ES-I3 (cell line): ENCODE measurements at regions not wholly inside any gene's neighbourhood (a gene's known extent, or its start where the extent isn't known, plus 50 kb on each side); places are given as distances from the start of the nearest gene placed in this dataset.

Experiments
- H3K36me3 ChIP-seq: 2 replicates; pipeline ENCODE4 v1.6.1; 2013; ENCODE audit warnings: mild to moderate bottlenecking, low read length, control low read depth, moderate library complexity; ENCODE audit not compliant: insufficient read depth
- H3K4me1 ChIP-seq: 2 replicates; pipeline ENCODE4 v1.6.1; 2013; ENCODE audit warnings: mild to moderate bottlenecking, control low read depth, low read length; ENCODE audit not compliant: insufficient read depth
- H3K9ac ChIP-seq: 2 replicates; pipeline ENCODE4 v1.6.1; 2013; ENCODE audit warnings: low read depth, mild to moderate bottlenecking, low read length, moderate library complexity
- H3K9me3 ChIP-seq: 2 replicates; pipeline ENCODE4 v1.6.1; 2013; ENCODE audit warnings: mild to moderate bottlenecking, low read length, moderate library complexity; ENCODE audit not compliant: control insufficient read depth, insufficient read depth

DNA sequence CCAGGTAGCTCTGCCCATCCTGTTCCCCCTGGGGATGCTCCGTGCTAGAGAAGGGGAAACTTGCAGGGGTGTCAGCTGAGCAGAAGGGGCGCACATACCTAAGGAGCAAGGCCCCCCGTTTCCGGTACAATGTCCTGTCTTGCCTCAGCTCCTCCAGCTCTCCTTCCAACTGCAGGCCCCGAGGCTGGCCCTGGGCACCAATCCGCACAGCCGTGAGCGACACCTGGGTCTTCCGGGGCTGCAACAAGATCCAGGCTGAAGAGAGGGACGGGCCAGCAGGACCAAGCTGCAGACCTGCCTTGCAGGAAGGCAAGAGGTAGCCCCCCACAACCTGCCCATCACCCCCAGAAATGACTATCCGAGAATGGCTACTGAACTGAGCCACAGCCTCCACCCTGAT lies 102.6 kb downstream of the RMI2 start:
- Histone ChIP-seq H3K36me3 (peaks cover 4% of the 10 kb centered on the region), H3K4me1 (no peaks in the 10 kb centered on the region), H3K9me3 (no peaks in the 10 kb centered on the region), H3K9ac (no peak overlapping the region)

DNA sequence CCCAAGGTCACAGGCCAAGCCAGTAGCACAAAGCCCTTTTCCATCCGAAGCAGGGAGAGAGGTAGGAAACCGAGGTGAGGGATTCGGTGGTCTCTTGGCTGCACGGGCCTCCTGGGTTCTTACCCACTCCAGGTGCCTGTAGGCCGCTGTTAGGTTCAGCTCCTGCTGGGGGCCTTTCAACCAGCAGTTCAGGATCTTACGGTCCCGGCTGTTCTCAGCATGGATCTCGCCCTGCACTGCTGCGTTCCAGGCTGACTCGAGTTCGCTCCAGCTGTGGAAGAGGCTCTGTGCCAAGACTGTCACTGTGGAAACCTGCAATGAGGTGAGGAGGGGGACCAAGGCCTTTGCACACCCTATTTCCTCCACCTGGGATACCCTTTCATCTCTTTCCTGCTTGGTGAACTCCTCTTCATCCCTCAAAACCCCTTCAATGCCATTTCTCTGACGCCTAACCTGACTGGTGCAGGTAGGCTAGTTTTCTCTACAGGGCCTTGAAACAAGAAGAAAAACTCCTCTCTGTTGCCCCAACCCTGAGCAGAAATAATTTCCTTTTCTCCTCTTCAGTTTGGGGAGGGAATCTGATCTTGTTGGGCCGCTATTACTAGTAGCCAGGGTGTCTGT lies 103.6 kb downstream of the RMI2 start:
- H3K9ac ChIP-seq: no peak overlapping the region
- no peaks in the 10 kb centered on the region for H3K4me1 ChIP-seq
- peaks cover 4% of the 10 kb centered on the region for H3K36me3 ChIP-seq
- no peaks in the 10 kb centered on the region for H3K9me3 ChIP-seq

DNA sequence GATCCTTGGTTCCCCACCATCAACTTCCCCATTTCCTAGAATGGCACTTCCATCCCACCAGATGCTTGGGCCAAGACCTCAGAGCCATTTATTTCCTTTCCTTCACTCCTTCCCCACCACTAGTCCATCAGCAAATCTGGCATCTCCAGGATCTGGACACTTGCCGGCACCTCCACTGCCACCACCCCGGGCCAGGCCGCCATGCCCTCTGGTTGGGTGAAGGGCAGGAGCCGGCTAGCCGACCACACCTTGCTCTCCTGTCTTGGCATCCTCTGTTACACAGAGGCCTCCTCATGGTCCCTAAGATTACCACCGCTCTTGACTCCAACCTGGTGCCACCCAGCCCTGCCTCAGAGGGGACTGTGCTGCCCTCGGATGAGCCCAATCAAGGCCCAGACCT lies 104.5 kb downstream of the RMI2 start:
- Histone ChIP-seq H3K9ac (no peak overlapping the region), H3K36me3 (peaks cover 4% of the 10 kb centered on the region), H3K4me1 (no peaks in the 10 kb centered on the region), H3K9me3 (no peaks in the 10 kb centered on the region)

DNA sequence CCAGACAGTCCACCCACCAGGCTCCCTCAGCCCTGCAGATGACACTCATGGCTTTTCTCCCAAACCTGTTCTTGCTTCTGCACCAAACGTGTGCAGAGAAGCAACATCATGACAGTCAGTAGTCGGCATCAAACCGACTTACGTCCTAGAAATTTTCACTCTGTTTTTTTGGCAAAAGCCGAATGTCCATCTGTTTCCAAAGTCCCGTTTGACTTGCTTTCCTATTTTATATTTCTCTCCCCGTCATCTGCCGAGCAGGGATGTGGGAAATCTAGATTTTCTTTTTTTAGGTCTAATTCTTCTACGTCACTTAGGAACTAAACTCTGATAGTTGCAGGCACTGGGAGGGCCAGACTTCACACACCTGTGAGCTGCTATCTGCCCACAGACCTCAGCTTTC lies 104.9 kb downstream of the RMI2 start:
- peaks cover 4% of the 10 kb centered on the region for H3K36me3 ChIP-seq
- H3K4me1 ChIP-seq: no peaks in the 10 kb centered on the region
- H3K9ac ChIP-seq: no peak overlapping the region
- H3K9me3 ChIP-seq: no peaks in the 10 kb centered on the region

DNA sequence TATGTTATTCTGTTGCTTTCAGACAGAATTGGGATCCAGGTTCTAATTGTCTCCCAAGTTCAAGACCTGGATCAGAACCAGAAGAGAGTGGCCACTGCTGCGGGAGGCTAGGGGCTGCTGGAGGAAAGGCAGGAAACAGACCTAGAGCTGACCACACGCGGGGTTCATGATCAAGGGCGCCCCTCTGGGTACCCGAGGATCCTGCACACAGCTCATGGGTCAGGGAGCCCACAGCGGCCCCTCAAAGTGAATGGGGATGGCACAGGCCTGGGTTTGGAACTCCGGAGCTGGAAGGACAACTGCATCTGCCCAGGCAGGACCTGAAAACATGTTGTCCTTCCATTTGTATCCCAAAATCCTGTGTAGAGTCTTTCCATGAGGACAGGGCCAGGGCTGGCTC lies 107.0 kb downstream of the RMI2 start:
- Histone ChIP-seq H3K36me3 (peaks cover 4% of the 10 kb centered on the region), H3K9me3 (no peaks in the 10 kb centered on the region), H3K4me1 (no peaks in the 10 kb centered on the region), H3K9ac (no peak overlapping the region)

DNA sequence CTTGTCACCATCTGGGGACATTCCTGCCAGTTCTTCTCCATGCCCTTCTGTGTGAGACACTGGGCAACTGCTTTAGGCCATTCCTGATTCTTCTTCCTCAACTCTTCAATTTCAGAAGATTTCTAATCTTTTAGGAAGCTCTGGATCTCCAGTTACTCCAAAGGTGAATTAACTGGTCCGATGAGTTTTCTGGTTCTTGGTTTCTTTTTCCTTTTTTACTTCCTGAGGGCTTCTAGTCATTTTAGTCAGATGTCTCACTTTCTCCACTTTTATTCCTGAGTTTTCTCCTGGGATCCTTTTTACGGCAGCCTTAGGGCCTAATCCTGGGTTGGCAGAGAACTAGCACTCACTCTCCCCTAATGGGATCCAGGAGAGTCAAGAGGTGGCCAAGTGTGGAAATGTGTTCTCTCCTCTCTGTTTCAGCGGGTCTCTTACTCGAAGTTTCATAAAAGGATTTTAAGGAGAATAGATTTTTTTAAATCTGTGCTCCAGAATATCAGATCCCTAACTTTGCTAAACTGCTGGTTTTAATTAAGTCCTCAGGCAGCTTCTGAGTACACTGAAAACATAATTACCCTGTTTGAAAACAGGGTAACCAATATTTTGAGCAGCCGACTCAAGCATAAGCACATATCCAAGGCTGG lies 107.6 kb downstream of the RMI2 start:
- no peaks in the 10 kb centered on the region for H3K9me3 ChIP-seq
- H3K4me1 ChIP-seq: no peaks in the 10 kb centered on the region
- peaks cover 2% of the 10 kb centered on the region for H3K36me3 ChIP-seq
- no peak overlapping the region for H3K9ac ChIP-seq

DNA sequence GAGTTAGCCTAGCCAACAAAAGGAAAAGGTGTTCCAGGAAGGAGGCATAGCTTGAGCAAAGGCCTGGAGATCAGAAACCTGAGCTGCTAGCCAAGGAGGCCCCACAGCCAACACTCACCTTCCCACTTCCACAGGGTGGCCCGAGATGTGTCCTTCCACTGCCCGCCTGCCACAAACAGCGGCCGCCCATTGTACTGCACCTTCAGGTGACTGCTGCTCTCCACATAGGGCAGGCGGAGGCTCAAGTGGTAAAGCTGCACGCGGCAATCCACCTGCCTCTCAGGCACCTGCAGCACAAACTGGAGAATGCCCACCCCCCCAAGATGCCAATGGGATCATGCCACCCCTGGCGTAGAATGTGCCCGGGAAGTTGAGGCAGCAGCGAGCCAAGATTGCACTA lies 111.5 kb downstream of the RMI2 start:
- Histone ChIP-seq H3K4me1 (no peaks in the 10 kb centered on the region), H3K9me3 (no peaks in the 10 kb centered on the region), H3K9ac (no peak overlapping the region), H3K36me3 (no peaks in the 10 kb centered on the region; the same call in 1 of the 2 replicates)

DNA sequence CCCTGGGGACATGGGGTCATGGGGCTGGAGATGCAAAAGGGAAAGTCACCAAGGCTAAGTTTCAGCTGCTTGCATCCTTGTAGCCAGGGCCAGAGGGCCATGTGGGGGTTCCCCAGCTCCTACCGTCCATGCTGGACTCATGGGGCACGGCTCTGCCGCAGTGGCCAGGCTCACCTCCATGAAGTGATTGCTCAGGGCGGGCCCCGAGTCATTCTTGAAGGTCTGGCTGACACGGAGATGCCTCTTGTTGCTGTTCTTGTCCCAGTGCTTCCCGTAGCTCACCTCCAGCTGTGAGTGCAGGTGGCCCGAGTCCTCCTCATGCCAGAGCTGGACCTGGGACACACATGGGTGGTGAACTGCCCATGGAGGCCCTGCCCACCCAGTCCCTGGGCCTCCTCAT lies 114.5 kb downstream of the RMI2 start:
- no peaks in the 10 kb centered on the region for H3K9me3 ChIP-seq

DNA sequence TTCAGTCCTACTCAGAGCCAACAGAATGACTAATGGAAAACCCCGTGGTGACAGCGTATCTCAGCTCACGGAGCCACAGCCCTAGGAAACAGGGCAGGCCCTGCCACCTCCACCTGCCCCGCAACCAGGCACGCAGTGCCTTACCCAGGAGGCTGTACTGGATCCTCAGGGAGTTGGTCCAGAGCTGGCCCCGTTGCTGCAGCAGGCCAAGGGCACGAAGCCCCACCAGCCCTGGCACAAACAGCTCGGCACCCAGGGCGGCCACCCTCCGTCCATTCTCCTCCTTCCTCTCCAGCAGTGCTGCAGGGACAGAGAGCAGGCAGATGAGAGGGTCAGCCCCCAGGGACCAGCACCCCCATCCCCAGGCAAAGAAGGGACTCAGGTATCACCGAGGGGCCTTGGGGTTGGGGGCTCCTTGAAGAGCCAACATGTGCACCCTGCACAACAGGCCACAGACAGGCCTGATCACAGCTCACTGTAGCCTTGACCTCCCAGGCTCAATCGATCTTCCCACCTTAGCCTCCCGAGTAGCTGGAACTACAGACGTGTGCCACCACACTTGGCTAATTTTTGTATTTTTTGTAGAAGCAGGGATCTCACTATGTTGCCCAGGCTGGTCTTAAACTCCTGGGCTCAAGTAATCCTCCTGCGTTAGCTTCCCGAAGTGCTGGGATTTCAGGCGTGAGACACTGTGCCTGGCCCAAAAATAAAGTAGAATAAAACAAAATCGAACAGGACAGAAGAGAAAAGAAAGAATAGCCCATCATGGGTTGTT lies 115.7 kb downstream of the RMI2 start:
- Histone ChIP-seq H3K4me1 (no peaks in the 10 kb centered on the region), H3K9ac (no peak overlapping the region), H3K36me3 (no peaks in the 10 kb centered on the region; the same call in none of the 2 replicates), H3K9me3 (no peaks in the 10 kb centered on the region)

More for the DNA sequence above, 114.5 kb downstream of the RMI2 start:
- no peaks in the 10 kb centered on the region for H3K4me1 ChIP-seq
- H3K9ac ChIP-seq: no peak overlapping the region
- no peaks in the 10 kb centered on the region; the same call in none of the 2 replicates for H3K36me3 ChIP-seq

DNA sequence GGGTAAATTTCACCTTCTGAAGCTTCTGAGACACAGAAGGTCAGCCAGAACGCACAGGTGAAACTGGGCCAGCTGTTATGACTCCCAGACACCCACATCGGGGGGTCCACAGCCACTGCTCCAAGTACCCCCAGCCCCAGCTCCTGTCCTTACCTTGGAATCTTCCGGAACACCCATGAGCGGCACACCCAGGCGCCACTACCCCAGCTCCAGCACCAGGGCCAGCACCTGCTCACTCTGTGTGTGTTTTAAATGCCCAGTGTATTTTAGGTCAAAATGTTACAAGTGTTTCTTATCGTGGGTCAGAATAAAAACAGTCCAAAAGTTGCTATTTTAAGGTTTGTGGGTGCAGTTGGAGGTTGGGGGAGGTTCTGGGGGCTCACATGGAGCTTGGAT lies 116.3 kb downstream of the RMI2 start:
- no peaks in the 10 kb centered on the region for H3K4me1 ChIP-seq
- H3K9ac ChIP-seq: no peak overlapping the region
- H3K9me3 ChIP-seq: no peaks in the 10 kb centered on the region
- no peaks in the 10 kb centered on the region; the same call in none of the 2 replicates for H3K36me3 ChIP-seq

DNA sequence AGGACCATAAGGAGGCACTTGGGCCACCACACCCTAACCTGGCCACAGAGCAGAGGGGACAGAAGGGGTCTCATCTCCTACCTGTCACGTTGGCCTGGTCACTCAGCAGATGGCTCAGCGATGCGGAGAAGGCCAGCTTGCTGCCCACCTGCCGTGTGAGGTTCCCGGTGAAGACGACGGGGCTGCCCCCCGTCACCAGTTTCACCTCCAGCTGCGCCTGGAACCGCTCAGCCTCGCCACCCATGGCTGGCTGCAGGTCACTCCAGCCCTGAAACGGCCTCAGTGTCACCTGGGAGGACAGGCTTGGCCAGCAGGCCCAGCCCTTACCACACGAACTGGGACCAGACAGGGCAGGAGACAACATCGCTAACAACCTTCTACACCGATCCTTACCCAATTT lies 116.8 kb downstream of the RMI2 start:
- Histone ChIP-seq H3K4me1 (no peaks in the 10 kb centered on the region), H3K9me3 (no peaks in the 10 kb centered on the region), H3K36me3 (no peaks in the 10 kb centered on the region; the same call in none of the 2 replicates), H3K9ac (no peak overlapping the region)

DNA sequence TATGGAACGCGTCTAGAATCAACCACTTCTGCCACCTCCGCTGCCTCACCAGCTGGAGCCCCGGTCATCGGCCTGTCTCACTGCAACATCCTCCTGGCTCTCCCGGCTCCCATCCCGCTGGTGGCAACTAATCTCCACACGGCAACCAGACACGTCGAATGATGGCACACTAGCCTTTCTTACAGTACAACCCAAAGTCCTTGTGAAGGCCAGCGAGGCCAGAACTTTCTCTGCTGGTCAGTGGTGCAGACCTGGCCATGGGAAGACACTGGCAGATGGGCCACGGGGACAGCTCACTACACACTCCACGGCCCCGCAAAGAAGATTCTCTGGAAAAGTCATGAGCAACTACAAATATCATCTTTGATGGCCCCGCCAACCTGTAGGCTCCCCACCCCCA lies 117.6 kb downstream of the RMI2 start:
- H3K9ac ChIP-seq: no peak overlapping the region
- no peaks in the 10 kb centered on the region for H3K9me3 ChIP-seq
- no peaks in the 10 kb centered on the region; the same call in none of the 2 replicates for H3K36me3 ChIP-seq
- H3K4me1 ChIP-seq: no peaks in the 10 kb centered on the region

DNA sequence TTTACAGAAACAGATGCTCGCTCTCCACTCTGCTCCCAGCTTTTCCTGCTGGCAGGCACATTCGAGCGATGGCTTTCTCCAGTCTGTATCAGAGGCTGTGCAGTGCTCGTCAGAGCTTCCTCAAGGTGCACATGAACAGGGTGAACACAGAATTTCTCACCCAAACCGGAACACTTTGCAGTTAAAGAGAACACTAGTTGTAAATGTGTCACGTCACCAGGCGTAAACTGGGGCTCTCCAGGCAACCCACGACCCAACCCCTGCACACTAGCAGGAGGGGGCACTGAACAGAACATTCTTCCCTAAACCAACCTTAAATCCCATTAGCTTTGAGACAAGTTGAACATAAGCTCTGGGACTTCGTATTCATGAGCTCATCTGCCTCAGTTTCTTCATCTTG lies 119.0 kb downstream of the RMI2 start:
- H3K4me1 ChIP-seq: no peaks in the 10 kb centered on the region

DNA sequence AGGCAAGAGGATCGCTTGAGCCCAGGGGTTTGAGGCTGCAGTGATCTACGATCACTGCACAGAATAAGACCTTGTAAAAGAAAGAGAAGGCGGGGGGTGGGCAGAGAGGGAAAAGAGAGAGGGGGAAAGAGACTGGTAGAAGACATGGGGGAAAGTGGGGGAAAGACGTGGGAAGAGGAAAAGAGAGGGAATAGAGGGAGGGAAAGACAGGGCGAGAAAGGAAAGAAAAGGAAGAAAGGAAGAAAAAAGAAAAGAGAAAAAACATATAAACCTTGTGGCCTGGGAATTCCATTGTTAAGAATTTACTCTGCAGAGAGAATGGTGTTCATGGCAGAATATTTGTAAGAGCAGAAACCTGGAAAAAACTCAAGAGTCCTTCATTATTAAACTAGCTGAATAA lies 120.4 kb downstream of the RMI2 start:
- H3K36me3 ChIP-seq: no peaks in the 10 kb centered on the region; the same call in 1 of the 2 replicates
- no peaks in the 10 kb centered on the region for H3K4me1 ChIP-seq
- H3K9ac ChIP-seq: no peak overlapping the region
- H3K9me3 ChIP-seq: no peaks in the 10 kb centered on the region

More for the DNA sequence above, 119.0 kb downstream of the RMI2 start:
- Histone ChIP-seq H3K9ac (no peak overlapping the region), H3K9me3 (no peaks in the 10 kb centered on the region), H3K36me3 (no peaks in the 10 kb centered on the region; the same call in none of the 2 replicates)
